ENCODE measurements at regions not wholly inside any gene's neighbourhood (a gene's known extent, or its start where the extent isn't known, plus 50 kb on each side); places are given as distances from the start of the nearest gene placed in this dataset.

- DNase-seq = no peak
These were observed 476.8 kb upstream of the CITED2 start for GRCh38 chr6:139851206-139851605.

DNA sequence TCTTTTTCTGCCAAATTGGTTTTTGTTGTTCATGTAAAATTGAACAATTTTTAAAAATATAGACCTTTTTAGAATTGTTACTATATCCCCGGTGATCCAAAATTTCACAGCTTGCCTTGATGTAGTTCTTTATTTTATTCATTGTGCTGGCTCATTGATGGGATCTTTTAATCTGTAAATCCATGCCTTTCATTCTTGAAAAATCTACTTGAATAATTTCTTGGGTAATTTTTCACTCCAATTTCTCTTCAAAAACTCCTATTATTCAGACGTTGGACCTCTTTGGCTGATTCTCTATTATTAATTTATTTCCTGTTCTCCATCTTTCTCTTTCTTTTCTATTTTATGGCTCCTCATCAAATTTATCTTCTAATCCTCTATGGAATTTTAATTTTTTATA lies 476.1 kb upstream of the CITED2 start:
- no peak for DNase-seq

- DNase-seq = no peak
These were observed 473.0 kb upstream of the CITED2 start for GRCh38 chr6:139847457-139847813.

DNA sequence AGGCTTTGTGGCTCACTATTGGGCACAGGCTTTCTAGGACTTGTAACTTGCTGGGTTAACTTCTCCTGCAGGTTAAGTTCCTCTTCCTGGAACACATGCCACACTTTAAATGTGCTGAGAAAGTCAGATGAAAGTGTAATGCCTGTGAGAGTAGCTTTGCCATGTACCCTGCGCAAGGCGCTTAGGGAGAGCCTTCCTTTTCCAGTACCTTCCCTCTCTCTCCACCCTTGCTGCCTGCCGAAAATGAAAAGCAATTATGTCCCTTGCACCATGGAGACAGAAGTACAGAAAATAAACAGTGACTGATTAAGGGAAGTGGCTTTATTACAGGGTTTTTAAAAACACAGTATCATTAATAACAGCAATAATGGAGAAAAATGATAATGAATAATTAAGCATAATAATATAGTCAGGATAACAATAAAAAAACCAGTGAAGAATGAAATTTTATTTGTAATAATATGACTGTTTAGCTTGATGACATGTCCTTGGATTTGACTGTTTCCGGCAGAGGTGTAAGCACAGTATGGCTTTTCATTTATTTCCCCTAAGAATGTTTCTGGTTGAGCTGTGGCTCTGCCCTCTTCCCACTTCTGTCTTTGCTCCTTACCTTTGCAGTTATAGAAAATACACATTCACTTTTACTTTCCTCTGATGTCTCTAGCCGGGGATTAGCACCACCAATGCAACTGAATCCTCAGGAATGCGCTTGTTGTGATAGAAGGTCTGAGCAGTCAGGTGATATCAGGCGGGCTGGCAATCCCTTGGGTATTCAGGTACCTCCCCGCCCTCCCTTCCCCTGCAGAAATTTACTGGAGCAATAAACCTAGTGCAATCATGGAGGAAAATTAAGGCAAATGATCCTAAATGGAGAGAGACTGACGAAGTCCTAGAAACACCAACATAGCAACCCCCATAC lies 472.3 kb upstream of the CITED2 start:
- DNase-seq = no peak

- no peak for DNase-seq
These were observed 470.5 kb upstream of the CITED2 start for GRCh38 chr6:139844907-139845306.

DNA sequence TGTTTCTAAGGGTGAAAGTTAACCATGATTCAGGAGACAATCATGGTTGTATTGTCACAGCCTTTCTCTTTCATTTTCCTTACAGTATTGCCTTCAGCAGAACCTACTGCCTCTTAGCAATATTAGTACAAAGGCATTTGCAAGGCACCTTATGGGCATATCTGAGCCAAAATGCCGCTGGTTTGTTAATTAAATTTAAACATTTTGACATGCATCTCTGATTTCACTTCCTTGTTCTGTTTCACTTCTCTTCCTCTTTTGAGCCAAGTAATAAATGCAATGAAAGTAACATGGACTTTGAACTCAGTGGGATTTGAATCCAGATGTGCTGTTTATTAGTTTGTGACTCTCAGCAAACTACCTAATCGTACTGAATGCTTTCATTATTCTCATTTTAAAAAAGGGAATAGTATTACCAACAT lies 467.4 kb upstream of the CITED2 start:
- DNase-seq = no peak

GRCh38 chr6:139839506-139840156 lies 465.2 kb upstream of the CITED2 start:
- no peak for DNase-seq

DNA sequence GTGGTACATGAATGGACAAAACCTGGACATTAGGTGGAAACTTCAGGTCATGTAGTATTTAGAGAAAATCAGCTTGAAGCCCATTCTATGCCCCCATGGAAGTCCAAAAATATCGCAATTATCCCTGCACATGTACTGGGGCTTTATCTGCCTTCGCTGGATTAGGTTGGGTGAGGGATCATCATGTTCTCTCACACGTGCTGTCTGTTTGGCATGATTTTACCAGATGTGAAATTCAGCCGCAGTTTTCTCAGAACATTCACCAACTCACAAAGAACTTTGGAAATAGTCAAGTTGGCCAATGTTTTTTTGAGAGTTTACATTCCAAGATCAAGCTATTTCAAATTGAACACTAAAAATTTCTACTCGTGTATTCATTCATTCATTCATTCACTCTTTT lies 459.8 kb upstream of the CITED2 start:
- DNase-seq = no peak

DNA sequence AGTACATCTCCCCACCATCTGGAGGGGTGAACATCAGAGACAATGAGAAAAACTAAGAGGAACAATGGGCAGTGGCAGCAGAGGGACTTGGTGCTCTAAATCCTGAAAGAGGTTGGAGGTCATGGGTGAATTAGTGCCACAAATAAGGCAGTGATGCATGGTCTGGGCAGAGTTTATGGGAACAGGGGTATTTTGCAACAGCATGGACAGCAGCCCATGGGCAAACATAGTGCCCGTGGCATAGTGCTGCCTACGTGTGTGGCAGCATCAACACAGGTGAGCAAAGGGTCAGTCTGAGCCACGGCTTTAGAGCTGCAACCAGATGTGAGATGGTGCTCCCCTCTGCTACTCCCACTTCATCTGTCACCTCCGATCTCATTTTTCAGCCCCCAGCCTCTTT lies 459.1 kb upstream of the CITED2 start:
- DNase-seq = no peak

- no peak for DNase-seq
These were observed 458.3 kb upstream of the CITED2 start for GRCh38 chr6:139832493-139833305.

GRCh38 chr6:139829576-139829975 lies 455.1 kb upstream of the CITED2 start:
- no peak for DNase-seq

DNA sequence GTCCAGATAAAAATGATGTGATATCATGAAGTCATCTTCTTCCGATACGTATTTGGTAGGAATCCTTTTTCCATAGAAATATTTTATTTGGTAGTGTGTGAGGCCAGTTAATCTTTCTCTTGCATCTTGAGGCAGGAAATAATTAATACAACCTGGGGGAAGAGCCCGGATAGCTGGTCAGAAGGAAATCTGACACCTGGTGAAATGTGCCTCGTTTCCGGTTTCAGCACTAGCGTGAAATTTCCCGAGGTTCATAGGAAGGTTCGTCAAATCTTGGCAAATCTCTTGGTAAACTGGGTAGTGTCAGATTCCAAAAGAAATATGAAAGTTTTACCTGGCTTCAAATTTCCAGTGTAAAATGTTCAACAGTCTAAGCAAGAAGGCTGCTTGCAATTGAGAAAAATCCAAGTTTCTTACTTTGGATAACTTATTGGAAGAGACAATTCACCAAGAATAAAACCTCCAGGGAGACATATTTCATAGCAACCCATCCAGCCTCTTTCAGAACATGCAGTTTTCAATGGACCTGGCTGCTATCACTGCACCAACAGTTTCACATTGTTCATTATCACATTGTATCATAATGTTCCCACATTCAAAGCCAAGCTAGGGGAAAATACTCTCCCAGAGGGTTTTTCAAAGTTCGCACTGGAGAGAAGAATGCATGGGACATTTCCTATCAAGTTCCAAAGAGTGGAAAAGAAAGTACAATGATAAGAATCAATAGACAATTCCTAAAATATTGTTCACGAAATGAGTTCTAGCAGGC lies 454.5 kb upstream of the CITED2 start:
- no peak for DNase-seq

GRCh38 chr6:139825935-139826374 lies 451.5 kb upstream of the CITED2 start:
- DNase-seq = no peak

GRCh38 chr6:139824864-139825263 lies 450.4 kb upstream of the CITED2 start:
- DNase-seq = no peak

DNA sequence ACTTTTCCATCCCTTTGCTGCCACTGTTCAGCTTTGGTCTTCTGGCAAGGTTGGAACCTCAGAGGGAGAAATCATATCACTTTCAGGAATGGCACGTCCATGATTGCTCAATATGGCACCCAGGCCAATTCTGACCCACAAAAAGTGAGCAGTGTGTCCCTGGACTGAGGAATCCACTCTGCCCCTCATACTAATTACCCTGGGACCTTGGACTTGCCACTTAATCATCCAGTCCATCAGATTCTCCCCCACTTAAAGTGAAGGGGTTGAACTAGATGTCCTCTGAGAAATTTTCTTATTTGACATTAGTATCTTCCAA lies 449.3 kb upstream of the CITED2 start:
- no peak for DNase-seq

DNA sequence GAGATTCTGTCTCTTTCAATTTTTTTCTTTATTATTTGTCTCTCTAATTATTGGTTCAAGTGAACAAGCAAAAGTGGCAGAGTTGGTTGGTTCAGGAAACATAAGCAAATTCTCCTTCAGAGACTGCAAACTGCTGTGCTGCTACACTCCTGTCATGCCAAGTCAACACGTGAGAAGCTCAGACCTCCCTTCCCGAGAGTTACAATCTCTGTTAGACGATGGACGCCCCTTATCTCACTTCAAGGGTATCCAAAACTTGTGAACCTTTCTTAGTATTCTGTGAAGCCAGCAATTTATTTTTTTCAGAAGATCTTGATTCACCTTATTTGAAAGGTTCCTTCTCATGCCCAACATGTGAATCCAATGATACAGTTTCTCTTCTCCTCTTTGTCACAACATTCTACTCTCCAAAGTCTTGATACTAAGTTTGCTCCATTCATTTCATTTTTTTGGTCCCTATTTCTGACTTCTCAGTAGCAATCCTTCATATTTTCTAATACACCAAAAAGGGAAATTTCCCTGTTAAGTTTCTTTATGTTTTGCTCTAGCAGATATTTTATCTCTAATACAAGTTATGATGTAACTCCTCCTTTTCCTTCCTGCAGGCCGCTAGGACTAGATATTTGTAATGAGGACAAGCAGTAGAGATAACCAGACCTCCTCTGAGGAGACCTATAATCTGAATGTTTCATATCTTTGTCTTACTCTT lies 448.8 kb upstream of the CITED2 start:
- no peak for DNase-seq

GRCh38 chr6:139821676-139822223 lies 447.3 kb upstream of the CITED2 start:
- DNase-seq = no peak

- DNase-seq = no peak
These were observed 445.8 kb upstream of the CITED2 start for GRCh38 chr6:139820210-139820609.

DNA sequence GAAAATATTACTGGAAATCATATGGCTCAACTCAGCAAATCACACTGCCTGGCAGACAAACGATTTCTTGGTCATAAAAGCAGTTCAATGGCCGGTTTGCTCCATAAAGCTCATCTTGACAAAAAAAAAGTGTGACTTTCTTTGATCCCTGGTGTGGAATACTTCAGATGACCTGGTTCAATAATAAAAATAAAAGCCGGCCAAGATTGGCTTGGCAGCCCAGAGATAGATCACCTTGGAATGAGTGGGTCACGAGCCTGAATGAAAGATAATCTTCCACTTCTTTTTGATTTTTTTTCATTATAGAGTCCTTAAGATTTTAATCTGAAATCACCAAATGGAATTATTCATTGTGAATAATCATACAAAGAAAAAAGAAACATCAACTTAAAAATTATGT lies 445.3 kb upstream of the CITED2 start:
- DNase-seq = no peak

- DNase-seq = no peak
These were observed 438.5 kb upstream of the CITED2 start for GRCh38 chr6:139812939-139813338.

DNA sequence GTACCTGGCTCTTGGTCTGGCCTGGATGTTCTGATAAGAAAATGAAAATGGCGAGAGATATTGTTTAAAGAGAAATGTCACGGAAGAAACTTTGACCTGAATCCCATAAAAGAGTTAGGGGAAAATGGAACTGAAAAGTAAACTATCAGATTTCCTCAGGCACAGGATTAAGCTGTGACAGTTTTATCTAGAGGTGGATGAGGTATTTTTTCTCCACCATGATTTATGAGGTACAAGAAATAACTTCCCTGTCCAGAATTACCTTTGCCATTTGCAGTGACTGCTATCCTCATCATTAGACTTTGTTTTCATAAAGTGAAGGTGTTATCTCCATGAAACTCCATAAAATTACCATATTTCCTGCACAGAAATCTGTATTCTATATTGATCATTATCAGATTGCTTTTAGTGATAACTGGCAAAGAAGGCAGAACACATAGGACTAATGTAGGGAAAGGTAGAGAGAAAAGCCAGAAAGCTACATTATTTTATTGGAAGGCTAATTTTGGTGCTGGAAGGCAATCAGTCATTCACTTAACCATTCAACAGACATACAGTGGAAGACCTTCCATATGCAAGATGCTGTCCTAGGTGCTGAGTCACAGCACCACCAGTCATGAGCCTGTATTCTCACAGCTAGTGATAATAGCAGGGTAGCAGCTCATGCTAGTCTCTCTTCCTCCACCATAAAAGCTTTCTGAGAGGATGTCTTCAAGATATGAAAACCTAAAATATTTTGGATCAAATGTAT lies 427.3 kb upstream of the CITED2 start:
- DNase-seq = no peak
